Ovary (tissue), 7 donors: ENCODE measurements at regions not wholly inside any gene's neighbourhood (a gene's known extent, or its start where the extent isn't known, plus 50 kb on each side); places are given as distances from the start of the nearest gene placed in this dataset.

Source experiments
- DNase-seq, 5 donors: peaks; one replicate each; pipeline ENCODE4 v3.0.0-alpha.2; 2019 to 2020
- H3K27ac ChIP-seq, 2 donors: fragments of 200-600 bp; one replicate each; pipeline versions ENCODE4 v1.5.1 to v1.8.0; 2019 to 2022
- H3K27me3 ChIP-seq: fragments of 200-600 bp; one replicate; pipeline ENCODE4 v1.8.0; 2022
- H3K36me3 ChIP-seq: fragments of 200-600 bp; sonication (generic); one replicate; pipeline ENCODE4 v1.5.1; 2019
- H3K4me1 ChIP-seq: one replicate; pipeline ENCODE4 v1.8.1; 2013; ENCODE audit warnings: mild to moderate bottlenecking, moderate library complexity; ENCODE audit not compliant: insufficient read depth
- H3K4me3 ChIP-seq: fragments of 200-600 bp; sonication (generic); one replicate; pipeline ENCODE4 v1.5.1; 2017
- H3K9me3 ChIP-seq, 2 donors: fragments of 200-600 bp in 1 of 2; sonication (generic) in 1 of 2; one replicate each; pipeline versions ENCODE4 v1.5.1 to v1.8.1; 2013 to 2019; ENCODE audit warnings: mild to moderate bottlenecking in 1 of 2, moderate library complexity in 1 of 2
- EP300 ChIP-seq: sonication (generic); formaldehyde crosslinking; IDR thresholded peaks from one replicate; pipeline ENCODE4 v1.6.1; 2017; ENCODE audit warnings: antibody characterized with exemption
- POLR2A ChIP-seq: fragments of 450-650 bp; IDR thresholded peaks from one replicate; pipeline ENCODE4 v1.6.1; 2017; ENCODE audit warnings: antibody characterized with exemption, mild to moderate bottlenecking, moderate library complexity
- WGBS, 3 donors: extraction: QIAGEN DNeasy Blood & Tissue Kit in 1 of 3; methylation state at CpG; one replicate each; pipeline versions ENCODE4 v1.1.5 to v1.1.7; 2013 to 2017; 5-methylcytosine and 5-hydroxymethylcytosine counted together
- intact Hi-C, 4 donors: fragments of 100-400 bp; cut with DNase I; formaldehyde crosslinking; loops; one replicate each; pipeline versions ENCODE4 v1.11.0 to v1.15.1; 2022 to 2023
- TF ChIP-seq, protein P1 (sequence below), 3 donors: fragments of 450-650 bp in 2 of 3; fragments of 200-600 bp in 1 of 3; IDR thresholded peaks; one replicate each; pipeline versions ENCODE4 v1.5.1 to v1.8.0; 2016 to 2022; ENCODE audit warnings: antibody characterized with exemption in 3 of 3, mild to moderate bottlenecking in 1 of 3
- donor health status: DM: no; HTN: no; CAD: no; lungs with moderate emphysema.
- donor health status: DM: no; HTN: no; CAD: no.
- donor health status: Bipolar disorder and iron deficiency.
- donor health status: DM: no; HTN: no; CAD: no.
- donor health status: DM: yes; HTN: yes; CAD: no.

DNA sequence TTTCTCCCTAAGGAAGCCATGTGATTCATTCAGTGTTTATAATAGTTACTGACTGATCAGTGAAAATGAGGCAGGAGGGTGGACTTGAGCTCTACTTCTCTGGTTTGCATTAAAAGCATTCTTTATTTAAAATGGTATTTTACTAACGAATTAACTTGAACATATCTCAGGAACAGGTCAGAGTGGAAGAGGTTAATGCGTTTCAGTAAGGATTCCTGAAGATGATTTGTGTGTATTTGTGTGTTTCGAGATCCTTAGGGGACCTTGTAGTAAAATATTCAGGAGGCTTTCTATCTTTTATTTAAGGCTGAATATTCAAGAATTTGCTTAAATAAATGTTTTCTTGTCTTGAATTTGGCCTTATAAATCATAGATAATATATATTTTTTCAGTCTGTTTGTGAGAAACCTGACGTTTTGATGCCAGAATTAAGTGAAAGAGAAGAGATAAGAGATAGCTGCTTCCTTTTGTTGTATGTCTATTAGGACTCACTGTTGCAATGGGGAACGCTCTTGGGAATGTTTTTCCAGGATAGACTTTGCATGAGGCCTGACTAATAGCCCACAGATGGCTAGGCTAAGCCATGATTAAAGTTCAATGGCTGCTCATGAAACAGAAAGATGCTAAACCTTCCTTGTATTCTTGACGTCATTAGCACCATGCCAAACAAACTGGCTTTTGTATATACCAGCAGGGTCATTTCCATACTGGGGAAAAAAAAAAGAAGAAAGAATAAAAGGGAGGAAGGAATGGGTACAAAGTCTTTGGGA, 93.8 kb upstream of the MTPN start:
- Histone ChIP-seq H3K4me1 (no peaks in the 10 kb centered on the region), H3K4me3 (no peak overlapping the region), H3K27me3 (no peaks in the 10 kb centered on the region), H3K36me3 (no peaks in the 10 kb centered on the region), H3K27ac (no peak overlapping the region), H3K9me3 (no peaks in the 10 kb centered on the region)
- TF ChIP-seq POLR2A (no peak), EP300 (no peak)
- TF ChIP-seq, protein P1, sequence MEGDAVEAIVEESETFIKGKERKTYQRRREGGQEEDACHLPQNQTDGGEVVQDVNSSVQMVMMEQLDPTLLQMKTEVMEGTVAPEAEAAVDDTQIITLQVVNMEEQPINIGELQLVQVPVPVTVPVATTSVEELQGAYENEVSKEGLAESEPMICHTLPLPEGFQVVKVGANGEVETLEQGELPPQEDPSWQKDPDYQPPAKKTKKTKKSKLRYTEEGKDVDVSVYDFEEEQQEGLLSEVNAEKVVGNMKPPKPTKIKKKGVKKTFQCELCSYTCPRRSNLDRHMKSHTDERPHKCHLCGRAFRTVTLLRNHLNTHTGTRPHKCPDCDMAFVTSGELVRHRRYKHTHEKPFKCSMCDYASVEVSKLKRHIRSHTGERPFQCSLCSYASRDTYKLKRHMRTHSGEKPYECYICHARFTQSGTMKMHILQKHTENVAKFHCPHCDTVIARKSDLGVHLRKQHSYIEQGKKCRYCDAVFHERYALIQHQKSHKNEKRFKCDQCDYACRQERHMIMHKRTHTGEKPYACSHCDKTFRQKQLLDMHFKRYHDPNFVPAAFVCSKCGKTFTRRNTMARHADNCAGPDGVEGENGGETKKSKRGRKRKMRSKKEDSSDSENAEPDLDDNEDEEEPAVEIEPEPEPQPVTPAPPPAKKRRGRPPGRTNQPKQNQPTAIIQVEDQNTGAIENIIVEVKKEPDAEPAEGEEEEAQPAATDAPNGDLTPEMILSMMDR (IDR thresholded peaks at IDR 0.05) = no peak
- intact Hi-C loops = no loop called here
- no peak for DNase-seq
- 14 to 25% (median 16%) methylated on average over 6 of the region's 6 CpGs for WGBS, 3 donors

DNA sequence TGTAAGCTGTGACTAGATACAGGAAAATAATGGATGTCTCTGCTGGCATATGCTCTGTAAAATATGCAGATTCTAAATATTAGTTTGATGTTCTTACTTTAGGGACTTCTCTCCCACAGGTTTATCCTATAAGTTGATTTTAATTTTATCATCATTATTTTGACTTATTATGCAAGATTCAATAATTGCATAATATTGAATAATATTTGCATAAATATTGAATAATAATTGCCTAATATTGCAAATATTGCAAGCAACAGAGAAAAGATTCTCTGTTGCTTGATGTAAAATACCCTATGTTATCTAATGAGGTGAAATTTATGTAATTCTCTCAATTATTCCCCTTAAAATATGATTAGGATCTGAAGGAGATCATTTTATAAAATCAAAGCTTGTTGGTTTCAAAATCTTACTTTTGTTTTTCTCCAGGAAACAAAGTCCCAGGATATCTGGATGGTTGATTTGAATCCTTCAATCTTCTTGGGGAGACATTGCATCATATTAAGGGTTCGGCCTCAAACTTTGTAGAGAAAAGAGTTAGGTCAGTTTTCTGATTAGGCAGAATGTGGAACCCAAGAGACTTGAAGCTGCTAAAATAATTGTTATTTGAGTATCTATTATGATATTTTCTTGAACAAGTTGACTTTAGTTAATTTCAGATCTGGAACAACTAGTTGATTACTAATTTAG, 92.8 kb upstream of the MTPN start:
- TF ChIP-seq, protein P1 (IDR thresholded peaks at IDR 0.05) = no peak
- TF ChIP-seq POLR2A (no peak), EP300 (no peak)
- DNase-seq = no peak
- intact Hi-C loops = no loop called here
- Histone ChIP-seq H3K36me3 (no peaks in the 10 kb centered on the region), H3K4me1 (no peaks in the 10 kb centered on the region), H3K9me3 (no peaks in the 10 kb centered on the region), H3K27ac (no peak overlapping the region), H3K27me3 (no peaks in the 10 kb centered on the region), H3K4me3 (no peak overlapping the region)
- 44 to 88% (median 87%) methylated on average over 1 of the region's 1 CpG for WGBS, 3 donors

DNA sequence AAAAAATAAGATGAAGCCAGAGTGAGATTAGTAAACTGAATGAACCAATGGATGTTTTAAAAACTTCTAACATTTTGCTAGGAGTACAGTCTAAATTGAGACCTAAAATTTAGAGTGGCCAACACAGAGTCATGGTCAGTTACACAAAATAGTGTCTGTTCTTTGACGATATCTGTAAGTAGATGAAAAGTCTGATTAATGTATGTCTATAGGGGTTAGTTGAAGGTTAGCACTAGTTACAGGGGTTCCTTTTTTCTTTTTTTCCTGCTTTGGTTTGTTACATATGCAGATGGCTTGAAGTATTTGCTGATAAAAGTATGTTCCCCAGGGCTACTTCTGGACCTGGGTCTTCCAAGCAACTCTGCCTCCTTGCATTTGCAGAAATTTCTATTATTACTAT, 90.1 kb upstream of the MTPN start:
- Histone ChIP-seq H3K27ac (no peak overlapping the region), H3K27me3 (no peaks in the 10 kb centered on the region), H3K9me3 (no peaks in the 10 kb centered on the region), H3K36me3 (no peaks in the 10 kb centered on the region), H3K4me3 (no peak overlapping the region), H3K4me1 (no peaks in the 10 kb centered on the region)
- WGBS, 3 donors = 70 to 78% (median 77%) methylated on average over 1 of the region's 1 CpG
- intact Hi-C loops = no loop called here
- TF ChIP-seq, protein P1 (IDR thresholded peaks at IDR 0.05) = no peak
- no peak for TF ChIP-seq POLR2A
- TF ChIP-seq EP300 = no peak
- no peak for DNase-seq

DNA sequence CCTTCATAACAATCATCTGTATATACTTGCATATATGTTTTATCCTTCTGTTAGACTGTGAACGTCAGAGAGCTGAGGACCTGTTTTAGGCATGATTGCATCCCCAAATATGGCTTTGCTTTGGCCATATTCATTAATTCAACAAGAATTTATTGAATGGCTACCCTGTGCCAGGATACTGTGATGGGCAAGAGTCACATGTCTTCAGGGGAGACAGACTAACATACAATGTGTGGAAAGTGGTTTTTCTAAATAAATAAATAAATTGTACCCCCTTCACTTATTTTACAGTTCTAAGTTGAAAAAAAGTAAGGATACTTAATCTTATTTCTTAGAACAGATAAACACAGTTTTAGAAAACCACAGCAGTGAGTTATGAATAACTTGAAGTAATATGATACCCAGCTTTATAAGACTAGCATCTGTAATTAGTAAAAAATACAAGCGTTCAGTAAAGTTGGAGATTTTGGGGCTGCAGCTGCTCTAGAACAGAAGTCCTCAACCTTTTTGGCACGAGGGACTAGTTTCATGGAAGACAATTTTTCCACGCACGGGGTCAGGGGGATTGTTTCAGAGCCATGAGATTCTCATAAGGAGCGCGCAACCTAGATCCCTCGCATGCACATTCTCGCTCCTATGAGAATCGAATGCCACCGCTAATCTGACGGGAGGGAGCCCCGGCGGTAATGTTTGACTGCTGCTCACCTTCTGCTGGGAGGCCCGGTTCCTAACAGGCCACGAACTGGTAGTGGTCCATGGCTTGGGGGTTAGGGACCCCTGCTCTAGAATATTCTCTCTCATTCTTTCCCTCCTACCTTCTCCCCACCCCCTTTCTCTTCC, 89.4 kb upstream of the MTPN start:
- Histone ChIP-seq H3K4me1 (no peaks in the 10 kb centered on the region), H3K36me3 (no peaks in the 10 kb centered on the region), H3K4me3 (no peak overlapping the region), H3K27ac (no peak overlapping the region), H3K9me3 (no peaks in the 10 kb centered on the region), H3K27me3 (no peaks in the 10 kb centered on the region)
- intact Hi-C loops = no loop called here
- 93 to 95% (median 93%) methylated on average over 16 of the region's 16 CpGs for WGBS, 3 donors
- TF ChIP-seq POLR2A (no peak), EP300 (no peak)
- TF ChIP-seq, protein P1 (IDR thresholded peaks at IDR 0.05) = no peak
- DNase-seq = no peak
